Left lobe of liver (tissue), 2 donors: ENCODE measurements at regions not wholly inside any gene's neighbourhood (a gene's known extent, or its start where the extent isn't known, plus 50 kb on each side); places are given as distances from the start of the nearest gene placed in this dataset.
A peak's percentile ranks its signal among the peaks of the same experiment; 100 is the strongest.
"Not testable (repeated sequence)": the region's sequence is repeated elsewhere in the genome, so short reads cannot be mapped to it uniquely, and the experiment has no call there.

Source experiments
- ATAC-seq: fragments of 200-7000 bp; cut with Tn5 transposase; one replicate; pipeline ENCODE4 v1.9.1; 2020; ENCODE audit warnings: mild to moderate bottlenecking, moderate library complexity
- DNase-seq: peaks from one replicate; pipeline ENCODE4 v3.0.0-alpha.2; 2020; ENCODE audit warnings: low spot score
- donor health status: DM: no; HTN: no; CAD: no; lungs with moderate emphysema.
- donor health status: DM: no; HTN: yes; CAD: no.

GRCh38 chr19:28638445-28638844 is 574.5 kb downstream of the UQCRFS1 start:
- ATAC-seq (no peak), DNase-seq (no peak)

DNA sequence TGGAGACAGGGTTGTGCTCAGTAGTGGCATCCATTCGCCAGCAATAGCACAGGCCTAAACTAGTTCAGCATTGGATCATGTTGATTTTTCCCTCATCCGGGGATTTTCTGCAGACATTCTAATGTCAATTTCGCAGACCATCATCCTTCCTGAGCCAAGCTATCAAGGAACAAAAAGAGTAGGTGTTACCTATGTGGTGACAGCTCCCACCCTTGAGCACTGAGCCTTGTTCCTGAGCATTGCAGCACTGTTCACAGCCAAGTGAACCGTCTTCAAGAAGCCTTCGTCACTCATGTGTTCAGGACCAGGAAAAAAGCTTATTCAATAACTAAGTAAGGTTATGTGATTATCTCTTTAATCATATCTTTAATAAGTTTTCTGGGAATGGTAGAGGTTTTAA is 576.2 kb downstream of the UQCRFS1 start:
- ATAC-seq (no peak), DNase-seq (no peak)

GRCh38 chr19:28636016-28636629 is 576.8 kb downstream of the UQCRFS1 start:
- no peak for ATAC-seq
- no peak for DNase-seq

DNA sequence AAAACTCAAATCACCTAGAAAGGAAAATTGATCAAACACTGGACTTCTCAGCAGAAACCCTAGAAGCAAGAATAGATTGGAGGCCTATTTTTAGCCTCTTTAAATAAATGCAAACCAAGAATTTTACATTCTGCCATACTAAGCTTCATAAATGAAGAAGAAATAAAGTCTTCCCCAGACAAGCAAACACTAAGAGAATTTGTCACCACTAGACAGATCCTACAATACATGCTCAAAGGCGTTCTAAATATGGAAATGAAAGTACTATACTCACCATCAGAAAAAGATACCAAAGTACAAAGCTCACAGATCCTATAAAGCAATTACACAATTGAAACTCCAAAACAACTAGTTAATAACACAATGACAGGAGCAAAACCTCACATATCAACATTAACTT is 578.1 kb downstream of the UQCRFS1 start:
- no peak for ATAC-seq

DNA sequence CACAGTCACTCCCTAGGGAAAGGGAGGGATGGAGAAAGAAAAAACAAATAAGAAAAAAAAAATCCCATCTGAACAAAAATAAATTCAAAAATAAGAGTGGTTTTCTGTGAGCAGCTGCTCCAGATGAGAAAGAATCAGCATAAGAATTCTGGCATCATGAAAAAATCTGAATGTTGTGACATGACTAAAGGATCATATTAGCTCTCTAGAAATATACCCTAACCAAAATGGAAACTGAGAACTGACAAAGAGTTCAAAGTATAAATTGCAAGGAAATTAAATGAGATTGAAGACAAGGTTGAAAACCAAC is 579.0 kb downstream of the UQCRFS1 start:
- ATAC-seq (no peak), DNase-seq (no peak)

More for the DNA sequence above, 578.1 kb downstream of the UQCRFS1 start:
- DNase-seq: no peak

GRCh38 chr19:28633319-28634018 is 579.5 kb downstream of the UQCRFS1 start:
- ATAC-seq (peak; percentile 100), DNase-seq (peak; percentile 68)

DNA sequence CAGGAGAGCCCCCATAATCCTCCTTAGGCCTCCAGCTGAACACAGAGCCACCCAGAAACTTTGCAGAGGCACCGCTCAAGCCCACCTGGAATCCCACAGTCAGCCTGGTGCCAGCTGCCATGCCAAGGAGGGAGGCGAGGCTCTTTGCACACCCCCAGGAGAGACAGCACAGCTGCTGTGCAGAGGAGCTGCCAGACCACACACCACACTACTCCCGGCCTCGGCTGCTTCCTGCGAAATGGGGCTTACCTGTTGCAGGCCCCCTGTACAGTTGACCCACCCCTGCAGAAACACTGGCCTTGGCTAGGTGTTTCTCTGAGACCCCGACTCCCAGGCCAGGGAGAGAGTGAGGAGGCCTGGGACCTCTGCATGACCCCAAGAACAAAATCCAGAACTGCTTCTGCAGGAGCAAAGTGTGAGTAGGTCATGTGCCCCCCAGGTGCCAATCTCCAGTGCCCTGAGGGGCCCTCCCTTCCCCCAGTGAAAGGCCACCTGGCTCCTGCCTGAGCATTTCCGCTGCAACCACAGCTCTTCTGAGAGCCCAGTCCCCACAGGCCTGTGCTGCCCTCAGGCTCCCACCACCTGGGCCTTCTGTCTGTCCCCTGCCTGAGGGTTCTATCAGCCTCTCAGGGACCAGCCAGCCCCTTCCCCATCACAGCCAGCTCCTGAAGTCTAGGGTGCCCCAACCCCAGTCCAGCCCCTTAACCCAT is 580.4 kb downstream of the UQCRFS1 start:
- DNase-seq (no peak), ATAC-seq (no peak)

DNA sequence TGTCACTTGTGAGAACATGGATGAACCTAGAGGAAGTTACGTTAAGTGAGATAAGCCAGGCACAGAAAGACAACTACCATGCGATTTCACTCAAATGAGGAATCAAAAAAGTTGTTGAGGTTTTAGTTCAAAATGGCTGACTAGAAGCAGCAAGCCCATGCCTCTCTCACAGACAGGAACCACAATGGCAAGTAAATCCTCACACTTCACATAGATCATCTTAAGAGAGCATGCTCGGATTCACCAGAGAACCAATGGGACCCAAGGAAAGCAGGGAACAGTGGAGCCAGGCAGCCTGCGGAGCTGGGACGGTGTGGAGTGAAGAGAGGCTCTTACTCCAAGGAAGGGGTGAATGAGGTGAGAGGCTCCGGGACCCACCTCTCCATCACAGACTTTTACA is 581.0 kb downstream of the UQCRFS1 start:
- ATAC-seq (no peak), DNase-seq (no peak)

DNA sequence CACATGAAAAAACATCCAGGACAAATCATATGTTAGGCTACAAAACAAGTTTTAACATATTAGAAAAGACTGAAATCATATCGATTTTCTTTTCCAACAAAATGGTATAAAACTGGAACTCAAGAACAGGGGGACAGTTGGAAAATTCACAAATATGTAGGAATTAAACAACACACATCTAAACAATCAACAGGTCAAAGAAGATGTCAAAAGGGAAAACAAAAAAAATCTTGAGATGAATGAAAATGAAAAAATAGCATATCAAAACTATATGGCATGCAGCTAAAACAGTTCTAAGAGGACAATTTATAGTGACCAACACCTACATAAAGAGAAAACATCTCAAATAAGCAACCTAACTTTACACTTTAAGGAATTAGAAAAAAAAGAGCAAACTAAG is 585.3 kb downstream of the UQCRFS1 start:
- ATAC-seq (no peak), DNase-seq (no peak)

- DNase-seq, ATAC-seq: not testable (repeated sequence)
These were observed 586.5 kb downstream of the UQCRFS1 start for GRCh38 chr19:28626407-28626806.

- ATAC-seq (no peak), DNase-seq (no peak)
These were observed 593.0 kb downstream of the UQCRFS1 start for GRCh38 chr19:28619816-28620429.

DNA sequence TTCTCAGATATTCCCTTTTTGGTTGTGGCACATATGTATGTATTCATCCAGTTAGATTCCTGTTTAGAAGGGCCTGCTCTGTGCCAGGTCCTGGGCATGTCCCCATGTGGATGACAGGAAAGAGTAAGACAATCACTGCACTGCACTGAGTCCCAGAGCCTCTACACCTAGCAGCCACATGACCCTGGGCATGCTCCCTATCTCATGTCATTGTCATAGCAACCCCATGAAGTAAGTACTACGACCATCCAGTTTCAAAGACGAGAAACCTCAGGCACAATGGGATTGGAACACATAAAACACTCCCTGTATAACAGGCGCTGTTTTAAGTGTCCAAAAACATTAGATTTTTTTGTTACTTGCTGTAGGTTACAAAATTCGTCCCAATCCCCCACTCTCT is 594.4 kb downstream of the UQCRFS1 start:
- no peak for DNase-seq
- ATAC-seq: no peak

GRCh38 chr19:28615966-28616365 is 597.0 kb downstream of the UQCRFS1 start:
- DNase-seq (no peak), ATAC-seq (no peak)

DNA sequence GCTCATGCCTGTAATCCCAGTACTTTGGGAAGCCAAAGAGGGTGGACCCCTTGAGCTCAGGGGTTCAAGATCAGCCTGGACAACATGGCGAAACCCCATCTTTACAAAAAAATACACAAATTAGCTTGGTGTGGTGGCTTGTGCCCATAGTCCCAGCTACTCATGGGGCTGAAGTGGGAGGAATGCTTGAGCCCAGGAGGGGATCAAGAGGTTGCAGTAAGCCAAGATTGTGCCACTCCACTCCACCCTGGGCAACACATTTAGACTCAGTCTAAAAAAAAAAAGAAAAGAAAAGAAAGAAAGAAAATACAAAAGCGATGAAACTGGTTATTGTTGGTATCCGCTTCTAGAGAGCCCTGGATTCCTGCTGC is 597.4 kb downstream of the UQCRFS1 start:
- ATAC-seq (no peak), DNase-seq (no peak)

DNA sequence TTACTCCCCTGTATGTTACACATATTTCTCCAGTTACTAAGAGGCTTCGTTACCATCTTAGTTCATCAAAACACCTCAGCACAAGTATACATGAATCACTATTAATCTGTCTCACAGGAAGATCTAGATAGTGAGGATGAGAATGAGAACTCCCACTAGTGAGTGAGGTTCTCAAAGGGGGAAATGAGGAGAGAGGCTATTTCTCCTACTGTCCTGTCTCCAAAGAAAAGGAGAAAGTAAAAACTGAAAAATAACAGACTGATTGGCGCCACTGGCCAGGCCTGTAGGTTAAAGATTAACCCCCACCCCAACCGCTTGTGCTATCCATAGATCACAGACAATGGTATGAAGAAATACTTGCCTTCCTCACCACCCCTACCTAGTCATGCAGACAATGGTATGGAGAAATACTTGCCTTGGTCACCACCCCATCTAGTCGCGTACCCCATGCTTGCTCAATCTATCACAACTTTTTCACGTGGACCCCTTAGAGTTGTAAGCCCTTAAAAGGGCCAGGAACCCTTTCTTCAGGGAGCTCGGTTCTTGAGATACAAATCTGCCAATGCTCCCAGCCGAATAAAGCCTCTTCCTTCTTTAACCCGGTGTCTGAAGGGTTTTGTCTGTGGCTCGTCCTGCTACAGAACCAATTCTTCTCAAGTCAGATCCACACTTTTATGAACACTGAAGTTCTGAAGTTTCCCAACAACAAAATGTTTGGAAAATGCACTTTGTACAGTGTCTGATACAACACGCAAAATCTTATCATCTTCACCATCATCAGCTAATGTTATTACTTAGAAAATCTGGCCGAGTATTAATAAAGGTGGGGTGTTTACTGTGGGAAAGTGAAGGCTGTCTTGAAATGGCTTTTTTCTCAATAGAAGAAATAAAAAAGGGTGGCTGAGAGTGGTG is 598.1 kb downstream of the UQCRFS1 start:
- DNase-seq: no peak
- no peak for ATAC-seq

DNA sequence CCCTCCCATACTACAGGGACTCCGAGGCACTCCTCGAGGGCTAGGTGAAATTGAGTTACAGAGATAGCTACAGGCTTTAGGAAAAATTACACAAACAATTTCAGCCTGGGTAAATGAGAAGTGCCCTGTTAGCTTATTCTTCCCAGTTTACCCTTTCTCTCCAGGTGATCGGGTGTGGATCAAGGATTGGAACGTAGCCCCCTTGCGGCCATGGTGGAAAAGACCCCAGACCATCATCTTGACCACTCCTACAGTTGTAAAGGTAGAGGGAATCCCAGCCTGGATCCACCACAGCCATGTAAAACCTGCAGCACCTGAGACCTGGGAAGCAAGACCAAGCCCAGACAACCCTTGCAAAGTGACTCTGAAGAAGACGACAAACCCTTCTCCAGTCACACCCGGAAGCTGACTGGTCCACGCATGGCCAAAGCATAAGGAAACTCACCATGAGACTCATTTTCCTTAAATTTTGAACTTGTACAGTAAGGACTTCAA is 600.6 kb downstream of the UQCRFS1 start:
- no peak for DNase-seq
- ATAC-seq: no peak

GRCh38 chr19:28611227-28611914 is 601.6 kb downstream of the UQCRFS1 start:
- DNase-seq, ATAC-seq: not testable (repeated sequence)

GRCh38 chr19:28610731-28611130 is 602.2 kb downstream of the UQCRFS1 start:
- no peak for DNase-seq
- ATAC-seq: no peak

- ATAC-seq: no peak
- no peak for DNase-seq
These were observed 603.0 kb downstream of the UQCRFS1 start for GRCh38 chr19:28609944-28610343.

DNA sequence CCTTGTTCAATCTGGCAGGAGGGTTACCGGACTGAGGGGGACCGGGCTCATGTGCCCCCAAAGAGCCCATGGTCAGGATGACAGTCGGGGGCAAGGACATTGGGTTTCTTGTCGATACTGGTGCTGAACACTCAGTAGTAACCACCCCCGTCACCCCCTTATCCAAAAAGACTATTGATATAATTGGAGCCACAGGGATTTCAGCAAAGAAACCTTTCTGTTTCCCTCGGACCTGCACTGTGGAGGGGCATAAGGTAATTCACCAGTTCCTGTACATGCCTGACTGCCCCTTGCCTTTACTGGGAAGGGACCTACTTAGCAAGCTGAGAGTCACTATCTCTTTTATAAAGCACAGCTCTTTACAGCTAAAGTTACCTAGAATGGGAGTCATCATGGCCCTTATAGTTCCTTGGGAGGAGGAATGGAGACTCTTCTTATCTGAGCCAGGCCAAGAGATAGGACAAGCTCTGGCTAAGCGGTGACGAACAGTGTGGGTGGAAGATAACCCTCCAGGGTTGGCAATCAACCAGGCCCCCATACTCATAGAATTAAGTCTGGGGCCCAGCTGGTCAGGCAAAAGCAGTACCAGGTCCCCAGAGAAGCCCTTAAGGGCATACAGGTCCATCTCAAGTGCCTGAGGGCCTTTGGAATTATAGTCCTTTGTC is 603.7 kb downstream of the UQCRFS1 start:
- DNase-seq (no peak), ATAC-seq (no peak)
